GM18909 (cell line): ENCODE measurements at regions not wholly inside any gene's neighbourhood (a gene's known extent, or its start where the extent isn't known, plus 50 kb on each side); places are given as distances from the start of the nearest gene placed in this dataset.

ENCODE experiments used
- ATAC-seq: cut with Tn5 transposase; IDR thresholded peaks from one replicate; pipeline ENCODE4 v1.9.1; 2021; ENCODE audit warnings: mild to moderate bottlenecking; ENCODE audit not compliant: unreplicated experiment, poor library complexity

- no peak for ATAC-seq
Measured at GRCh38 chr3:153111016-153111415, 51.0 kb upstream of the RAP2B start.
